ENCODE measurements at regions not wholly inside any gene's neighbourhood (a gene's known extent, or its start where the extent isn't known, plus 50 kb on each side); places are given as distances from the start of the nearest gene placed in this dataset.
"Not testable (repeated sequence)": the region's sequence is repeated elsewhere in the genome, so short reads cannot be mapped to it uniquely, and the experiment has no call there.

DNA sequence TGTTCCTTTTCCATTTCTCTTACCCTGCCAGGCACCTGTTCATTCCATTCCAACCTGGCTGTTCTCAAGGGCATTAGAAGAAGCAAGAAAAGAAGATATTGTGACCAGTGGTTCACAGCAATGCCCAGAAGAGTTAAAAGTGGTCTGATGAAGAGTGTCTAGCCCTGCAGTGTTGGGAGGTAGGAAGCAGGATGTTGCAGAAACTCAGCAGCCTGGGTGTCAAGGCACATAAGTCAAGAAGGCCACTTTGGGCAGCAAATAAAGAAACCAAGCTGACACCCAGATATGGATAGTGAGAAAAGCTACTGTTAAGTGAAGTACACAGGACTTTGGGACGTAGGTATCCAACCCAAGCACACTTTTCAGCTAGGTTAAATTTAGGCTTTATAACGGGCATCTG lies 199.9 kb upstream of the SATB1 start:
- no peak for DNase-seq (ENCODE audit: low read depth)

DNA sequence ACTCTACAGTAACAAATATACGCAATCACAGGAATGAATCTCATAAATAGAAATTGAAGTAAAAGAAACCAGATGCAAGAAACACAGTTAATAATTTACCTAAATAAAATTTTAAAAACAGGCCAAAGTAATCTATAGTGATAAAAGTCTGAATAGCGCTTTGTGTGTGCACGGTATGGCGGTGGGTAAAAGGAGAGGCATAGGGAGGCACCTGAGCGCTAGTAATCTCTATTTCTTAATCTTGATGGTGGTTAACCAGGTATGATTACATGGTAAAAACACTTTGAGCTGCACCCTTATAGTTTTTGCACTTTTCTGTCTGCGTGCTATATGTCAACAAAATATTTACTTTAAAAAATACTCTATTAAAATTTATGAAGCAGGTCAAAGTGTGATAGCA lies 198.1 kb upstream of the SATB1 start:
- no peak for DNase-seq (ENCODE audit: low read depth)

DNA sequence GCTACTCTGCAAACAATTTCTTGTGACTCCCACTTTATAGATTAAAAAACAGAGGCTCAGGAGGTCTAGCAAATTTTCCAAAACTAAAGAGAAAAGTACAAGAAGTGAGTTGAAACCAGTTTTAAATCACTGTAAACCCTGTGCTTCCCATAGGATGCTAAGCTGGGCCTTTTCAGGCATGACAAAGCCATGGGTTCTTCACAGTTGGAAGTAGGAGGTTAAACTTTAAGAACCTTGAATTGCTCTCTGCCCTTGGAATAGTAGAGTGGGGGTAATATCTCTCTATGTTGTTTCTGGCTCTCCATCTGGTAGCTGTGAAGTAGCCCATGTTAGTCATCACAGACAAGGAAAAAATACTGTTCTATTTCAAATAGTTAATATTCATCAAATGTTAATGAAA lies 193.6 kb upstream of the SATB1 start:
- DNase-seq (ENCODE audit: low read depth), result no peak

DNA sequence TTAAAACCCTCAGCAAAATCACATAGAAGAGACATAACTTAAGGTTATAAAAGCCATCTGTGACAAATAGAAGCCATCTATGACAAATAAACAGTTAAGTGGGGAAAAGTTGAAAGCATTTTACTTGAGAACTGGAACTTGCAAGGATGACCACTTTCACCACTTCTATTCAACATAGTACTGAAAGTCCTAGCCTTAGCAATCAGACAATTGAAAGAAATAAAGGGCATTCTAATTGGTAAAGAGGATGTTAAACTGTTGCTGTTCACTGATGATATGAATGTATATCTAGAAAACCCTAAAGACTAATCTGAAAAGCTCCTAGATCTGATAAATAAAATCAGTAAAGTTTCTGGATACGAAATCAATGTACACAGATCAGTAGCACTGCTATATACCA lies 186.9 kb upstream of the SATB1 start:
- DNase-seq (ENCODE audit: low read depth), result no peak

DNA sequence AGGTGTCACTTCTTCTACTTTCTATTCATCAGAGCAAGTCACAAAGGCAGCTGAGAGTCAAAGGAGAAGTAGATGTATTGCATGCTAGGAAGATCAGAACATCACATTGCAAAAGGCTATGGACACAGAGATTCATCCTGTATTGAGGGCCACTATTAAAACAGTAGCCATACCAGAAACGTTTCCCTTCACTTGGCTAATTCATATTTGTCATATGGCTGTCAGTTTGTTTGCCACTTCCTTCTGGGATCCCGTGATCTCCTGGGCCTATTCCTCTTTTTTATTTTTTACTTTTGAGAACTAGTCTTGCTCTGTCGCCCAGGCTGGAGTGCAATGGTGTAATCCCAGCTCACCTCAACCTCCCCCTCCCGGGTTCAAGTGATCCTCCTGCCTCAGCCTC lies 184.0 kb upstream of the SATB1 start:
- no peak for DNase-seq (ENCODE audit: low read depth)

DNA sequence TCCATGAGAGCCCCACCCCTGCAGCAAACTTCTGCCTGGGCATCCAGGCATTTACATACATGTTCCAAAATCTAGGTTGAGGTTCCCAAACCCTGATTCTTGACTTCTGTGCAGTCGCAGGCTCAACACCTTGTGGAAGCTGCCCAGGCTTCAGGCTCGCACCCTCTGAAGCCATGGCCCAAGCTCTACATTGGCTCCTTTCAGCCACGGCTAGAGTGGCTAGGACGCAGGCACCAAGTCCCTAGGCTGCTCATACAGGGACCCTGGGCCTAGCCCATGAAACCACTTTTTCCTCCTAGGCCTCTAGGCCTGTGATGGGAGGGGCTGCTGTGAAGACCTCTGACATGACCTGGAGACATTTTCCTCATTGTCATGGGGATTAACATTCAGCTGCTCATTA lies 172.8 kb upstream of the SATB1 start:
- no peak for DNase-seq (ENCODE audit: low read depth)

DNA sequence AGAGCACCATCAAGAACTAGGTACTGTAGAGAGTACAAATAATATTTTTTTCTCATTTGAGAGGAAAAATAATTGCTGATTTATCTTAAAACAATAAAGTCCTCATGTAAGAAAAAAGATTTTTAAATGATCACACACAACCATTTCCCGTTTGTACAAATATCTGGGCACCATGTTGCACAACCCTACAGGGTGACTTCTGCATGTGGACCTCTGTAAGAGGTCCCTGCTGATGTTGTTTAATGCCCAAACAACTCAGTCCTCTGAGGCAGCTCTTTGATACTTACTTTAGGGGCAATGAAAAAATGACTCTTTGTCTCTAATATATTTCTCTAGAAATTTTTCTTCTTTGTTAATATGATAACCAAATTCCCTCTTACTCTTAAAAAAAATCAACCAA lies 168.1 kb upstream of the SATB1 start:
- DNase-seq (ENCODE audit: low read depth), result no peak

DNA sequence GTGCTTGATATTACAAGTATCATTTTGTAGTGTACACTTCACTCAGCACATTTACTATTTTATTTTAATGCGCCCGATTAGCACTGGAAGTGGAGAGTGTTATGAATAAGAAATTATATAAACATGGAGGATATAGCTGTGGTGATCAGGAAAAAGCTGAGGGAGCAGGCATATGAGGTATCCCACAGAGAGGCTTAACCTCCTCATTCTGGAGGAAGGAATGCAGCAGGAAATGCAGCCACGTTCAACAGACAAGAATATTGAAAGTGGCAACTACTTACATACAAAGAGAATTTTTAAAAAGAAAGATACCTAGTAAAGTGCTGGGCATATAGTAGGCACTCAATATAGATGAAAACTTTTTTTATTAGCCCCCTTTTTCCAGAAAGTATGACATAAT lies 166.0 kb upstream of the SATB1 start:
- DNase-seq (ENCODE audit: low read depth), result no peak

DNA sequence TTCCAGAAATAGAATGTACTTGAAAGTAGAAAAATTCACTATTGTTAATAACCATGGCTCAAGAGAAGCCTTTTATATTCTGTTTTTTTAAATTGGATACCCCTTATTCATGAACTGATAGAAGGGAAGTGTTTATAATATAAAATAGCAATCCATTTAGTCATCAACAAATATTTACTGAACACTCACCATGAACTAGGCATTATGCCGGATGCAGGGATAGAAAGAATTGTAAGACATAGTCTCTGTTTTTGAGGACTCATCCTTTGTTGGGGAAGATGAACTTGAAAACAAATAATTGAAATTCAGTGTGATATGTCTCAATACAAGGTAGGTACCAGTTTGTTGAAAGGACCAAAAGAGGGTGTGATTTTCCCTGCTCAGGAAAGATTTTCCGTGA lies 160.9 kb upstream of the SATB1 start:
- no peak for DNase-seq (ENCODE audit: low read depth)

DNA sequence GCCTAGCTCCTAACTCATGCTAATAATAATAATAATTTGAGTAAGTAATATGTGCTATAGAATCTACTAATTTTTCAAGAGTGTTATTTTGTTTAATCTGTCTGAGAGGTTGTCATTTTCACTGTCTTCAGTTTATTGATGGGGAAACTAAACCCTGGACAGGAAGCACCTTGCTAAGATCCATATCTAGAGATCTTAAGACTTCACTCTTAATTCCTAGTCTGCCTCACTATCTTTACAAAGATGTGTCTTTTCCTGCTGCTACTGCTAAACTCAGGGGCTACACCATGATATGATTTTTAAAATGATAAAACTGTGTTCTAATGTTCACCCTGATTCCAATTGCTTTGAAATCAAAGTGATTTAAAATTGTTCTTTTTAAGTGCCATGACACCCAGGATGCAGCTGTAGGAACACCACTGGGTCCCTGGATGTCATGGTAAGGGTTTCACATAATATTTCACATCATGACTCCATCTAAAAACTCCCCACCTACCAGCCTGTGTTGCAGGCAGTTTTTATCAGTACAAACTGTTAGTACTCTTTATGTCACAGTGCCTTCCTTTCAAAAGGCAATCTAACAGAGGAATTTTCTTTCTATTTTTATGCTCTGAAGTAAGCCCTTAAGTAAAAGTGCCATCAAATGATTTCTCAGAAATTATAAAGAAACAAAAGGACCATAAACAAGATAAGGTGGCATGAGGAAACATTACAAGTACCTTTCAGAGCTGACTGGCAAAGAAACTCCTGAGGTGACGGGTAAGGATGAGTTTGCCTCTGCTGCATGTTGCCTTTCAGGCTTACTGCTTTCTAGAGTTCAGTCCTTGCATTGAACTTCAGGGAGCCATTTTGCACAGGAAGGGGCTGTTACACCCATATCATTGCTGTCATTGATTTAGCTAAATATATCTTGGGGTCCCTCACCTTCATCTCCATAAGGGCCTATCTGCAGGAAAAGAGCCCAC lies 160.1 kb upstream of the SATB1 start:
- no peak for DNase-seq (ENCODE audit: low read depth)

DNA sequence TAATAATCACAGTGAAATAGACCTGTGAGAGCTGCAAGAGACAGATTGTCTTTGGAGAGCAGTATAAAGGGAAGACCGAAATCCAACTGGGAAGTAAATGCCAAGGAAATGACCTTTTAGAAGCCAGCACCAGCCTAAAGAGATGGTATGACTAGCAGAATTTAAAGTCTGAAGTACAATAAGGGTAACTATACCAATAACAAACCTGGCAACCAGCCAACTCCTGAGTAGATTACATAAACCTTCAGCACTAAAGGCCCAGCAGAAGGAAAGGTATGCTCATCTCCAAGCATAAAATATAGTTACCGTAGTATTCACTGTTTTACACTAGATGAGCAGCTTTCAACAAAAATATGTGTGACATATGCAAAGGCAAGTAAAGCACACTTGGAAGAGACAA lies 155.1 kb upstream of the SATB1 start:
- no peak for DNase-seq (ENCODE audit: low read depth)

DNA sequence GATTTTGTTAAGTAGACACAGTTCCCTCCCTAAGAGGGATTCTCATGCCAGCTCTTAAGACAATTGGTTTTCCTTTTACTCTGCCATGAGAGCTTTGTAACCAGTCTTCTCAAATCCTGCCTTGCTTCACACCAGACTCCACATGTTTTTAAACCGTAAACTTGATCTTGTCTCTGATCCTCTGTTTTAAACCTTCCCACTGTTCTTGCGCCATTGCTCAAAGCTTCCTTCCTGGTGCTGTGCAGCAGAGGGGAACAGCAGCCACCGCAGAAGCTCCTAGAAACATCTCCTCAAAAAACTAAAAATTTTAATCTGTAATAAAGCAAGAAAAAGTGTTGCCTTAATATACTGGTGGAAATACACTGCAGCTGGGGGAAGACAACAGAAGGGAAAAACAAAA lies 154.5 kb upstream of the SATB1 start:
- DNase-seq (ENCODE audit: low read depth), result no peak

DNA sequence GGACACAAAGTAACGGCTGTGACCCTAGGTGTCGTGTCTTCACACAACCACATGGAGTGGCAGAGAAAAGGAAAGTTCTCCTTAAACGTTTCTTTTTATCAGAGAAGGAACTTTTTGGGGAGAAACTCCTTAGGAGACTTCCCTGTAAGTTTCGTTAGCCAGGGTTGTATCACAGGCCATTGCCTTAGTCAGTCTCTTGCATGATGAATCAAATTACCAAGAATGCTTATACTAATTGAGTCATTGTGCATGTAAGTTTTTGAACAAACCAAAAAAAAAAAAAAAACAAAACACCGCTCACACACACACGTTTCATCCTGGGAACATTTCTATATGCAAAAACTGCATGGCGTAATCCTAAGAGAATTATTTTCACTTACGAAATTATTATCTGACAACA lies 150.4 kb upstream of the SATB1 start:
- DNase-seq (ENCODE audit: low read depth), result no peak

DNA sequence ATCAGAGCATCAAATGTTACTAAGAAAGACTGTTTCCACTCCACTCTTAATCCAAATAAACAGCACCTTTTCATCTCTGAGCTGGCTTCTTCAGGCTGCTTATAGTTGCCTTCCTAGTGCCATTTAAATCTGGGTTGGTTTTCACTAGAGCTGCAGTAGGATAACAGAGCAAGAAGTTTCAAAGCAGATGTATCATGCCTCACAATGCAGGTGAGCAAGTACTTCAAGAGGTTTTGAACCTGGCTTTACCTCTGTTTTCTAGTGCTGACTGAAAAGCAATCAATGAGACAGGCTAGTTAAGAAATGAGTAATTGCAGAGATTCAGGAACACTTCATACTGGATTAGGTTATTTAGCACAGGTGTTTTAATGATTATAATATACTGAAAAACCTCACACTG lies 147.7 kb upstream of the SATB1 start:
- no peak for DNase-seq (ENCODE audit: low read depth)

DNA sequence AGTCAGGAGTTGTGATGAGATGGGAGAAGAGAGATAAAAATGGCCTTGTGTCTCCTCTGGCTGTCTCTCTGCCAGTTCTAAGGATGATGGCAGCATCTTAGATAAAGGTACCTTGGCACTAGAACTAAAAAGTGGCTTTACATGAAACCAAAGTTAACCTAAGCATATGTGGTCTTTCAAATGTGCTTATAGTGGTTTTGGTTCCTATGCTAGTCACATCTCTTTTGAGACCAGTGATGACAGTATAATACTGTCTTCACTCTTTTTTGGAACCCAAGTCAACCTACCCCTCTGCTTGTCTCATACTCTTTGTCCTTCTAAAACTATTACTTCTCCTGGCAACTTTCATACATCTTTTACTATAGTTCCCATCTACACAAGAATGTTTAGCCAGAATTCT lies 142.2 kb upstream of the SATB1 start:
- no peak for DNase-seq (ENCODE audit: low read depth)

DNA sequence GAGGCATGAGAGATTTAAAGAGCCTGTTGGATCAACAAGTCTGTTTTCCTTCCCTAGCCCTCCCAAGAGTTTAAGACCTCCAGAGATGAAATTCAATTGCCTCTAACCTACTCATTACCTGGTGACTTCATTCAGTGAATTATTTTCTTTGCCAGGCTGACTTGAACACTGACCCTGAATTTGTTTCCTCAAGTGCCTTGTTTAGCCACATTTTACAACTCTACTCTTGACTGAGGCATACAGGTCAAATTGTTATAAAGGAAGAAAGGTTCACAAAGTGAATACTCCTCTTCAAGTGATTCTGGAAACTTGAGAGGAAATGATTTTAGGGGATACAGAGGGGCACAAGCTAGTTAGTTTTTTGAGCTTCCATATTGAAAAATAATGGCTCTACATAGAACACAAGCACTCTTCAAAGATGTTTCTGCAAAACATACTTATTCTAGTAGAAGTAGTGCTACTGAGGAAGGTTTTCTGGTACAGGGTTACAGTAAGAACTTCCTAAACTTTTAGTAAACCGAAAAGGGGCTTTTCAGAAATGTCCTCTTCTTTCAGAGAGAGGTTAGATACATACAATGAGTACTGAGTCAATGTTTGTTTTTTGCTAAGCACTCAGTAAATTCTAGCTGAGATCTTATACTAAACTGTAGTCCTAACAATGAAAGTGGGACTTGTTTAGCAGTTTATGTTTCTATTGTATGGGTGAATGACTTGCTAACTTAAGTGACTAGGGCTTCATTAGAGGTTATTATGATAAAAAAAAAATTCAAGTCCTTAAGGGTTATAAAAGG lies 137.4 kb upstream of the SATB1 start:
- DNase-seq (ENCODE audit: low read depth), result no peak

DNA sequence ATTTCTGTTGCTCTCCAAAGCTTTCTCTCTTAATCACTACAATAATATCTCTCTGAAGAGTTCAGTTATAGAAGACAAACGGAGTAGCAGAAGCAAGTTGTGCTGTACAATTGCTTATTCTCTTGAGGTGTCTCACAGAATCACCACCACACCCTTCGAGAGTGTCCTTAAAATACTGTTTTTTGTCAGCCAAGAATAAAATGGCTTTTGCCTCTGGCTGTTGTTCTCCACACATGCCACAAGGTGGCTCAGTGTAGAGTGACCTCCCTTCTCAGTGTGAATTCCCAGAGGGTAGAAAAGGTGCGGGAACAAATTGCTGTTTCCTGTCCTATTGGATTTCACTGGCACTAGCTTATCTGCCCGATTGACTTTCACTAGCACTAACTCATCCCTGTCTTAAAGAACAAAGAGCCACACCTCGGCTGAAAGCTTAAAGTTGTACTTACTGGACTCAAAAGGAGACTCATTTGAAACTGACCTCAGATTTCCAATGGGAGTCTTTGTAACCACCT lies 134.2 kb upstream of the SATB1 start:
- DNase-seq (ENCODE audit: low read depth), result peak; percentile 3

DNA sequence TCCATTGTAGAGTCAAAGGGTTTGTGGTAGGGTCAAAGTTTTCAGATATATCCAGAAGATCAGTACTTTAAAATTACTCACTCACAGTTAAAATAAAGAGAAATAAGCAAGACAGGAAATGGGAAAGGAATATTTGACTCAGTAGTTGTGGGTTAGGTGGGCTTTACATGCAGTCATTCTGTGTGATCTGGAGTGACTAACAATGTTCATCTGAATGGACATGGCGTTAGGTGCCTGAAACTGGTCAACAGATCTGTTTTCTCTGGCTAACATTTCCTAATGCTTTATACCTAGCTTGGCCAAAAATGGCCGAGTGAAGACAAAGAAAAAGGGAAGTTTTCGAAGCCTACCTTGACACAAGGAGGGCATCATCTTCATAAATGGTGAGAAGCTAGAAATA lies 133.4 kb upstream of the SATB1 start:
- no peak for DNase-seq (ENCODE audit: low read depth)

DNA sequence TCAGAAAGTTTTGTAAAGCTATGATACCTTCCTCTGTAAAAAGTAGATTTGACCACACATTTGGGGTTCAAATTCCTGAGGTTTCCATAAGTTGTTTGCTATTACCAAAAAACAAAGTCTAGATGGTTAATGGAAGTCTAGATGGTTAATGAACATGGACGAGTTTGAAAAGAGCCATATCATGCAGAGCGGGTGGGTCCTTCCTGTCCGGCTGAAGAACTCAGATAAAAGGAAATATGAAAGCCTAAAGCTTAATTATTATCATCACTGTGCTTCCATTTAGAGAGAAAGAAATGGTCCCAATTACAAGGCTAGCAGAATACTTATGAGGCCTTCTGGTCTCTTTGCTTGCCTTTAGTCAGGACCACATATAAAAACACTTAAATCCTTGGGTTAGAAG lies 132.1 kb upstream of the SATB1 start:
- no peak for DNase-seq (ENCODE audit: low read depth)

DNA sequence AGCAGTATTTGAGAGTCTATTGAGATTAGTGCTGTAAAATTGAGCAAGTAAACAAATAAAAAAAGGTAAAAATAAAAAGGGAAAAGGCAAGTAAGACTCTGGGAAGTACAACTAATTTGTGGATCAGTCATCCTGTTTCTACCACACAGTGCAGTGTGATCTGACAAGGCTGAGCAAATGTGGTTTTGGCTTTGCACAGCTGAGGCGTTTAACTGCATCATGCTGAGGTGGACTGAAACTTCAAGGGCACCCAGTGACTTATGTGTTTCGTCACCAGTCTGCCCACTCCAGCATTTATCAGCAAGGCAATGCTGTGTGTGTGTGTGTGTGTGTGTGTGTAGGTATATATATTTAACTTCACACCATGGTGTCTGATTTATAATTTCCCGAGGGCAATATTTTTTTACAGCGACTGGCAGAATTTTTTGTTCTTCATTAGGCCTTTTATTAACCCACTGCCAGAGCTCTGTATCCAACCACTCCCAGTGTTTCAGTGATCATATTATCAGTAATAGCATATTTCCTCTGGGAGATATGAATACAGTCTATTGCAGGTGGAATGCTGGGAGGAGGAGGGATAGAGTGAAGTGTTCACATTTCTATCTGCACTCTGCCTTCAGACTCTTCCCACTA lies 131.5 kb upstream of the SATB1 start:
- peak; percentile 20 for DNase-seq (ENCODE audit: low read depth)

DNA sequence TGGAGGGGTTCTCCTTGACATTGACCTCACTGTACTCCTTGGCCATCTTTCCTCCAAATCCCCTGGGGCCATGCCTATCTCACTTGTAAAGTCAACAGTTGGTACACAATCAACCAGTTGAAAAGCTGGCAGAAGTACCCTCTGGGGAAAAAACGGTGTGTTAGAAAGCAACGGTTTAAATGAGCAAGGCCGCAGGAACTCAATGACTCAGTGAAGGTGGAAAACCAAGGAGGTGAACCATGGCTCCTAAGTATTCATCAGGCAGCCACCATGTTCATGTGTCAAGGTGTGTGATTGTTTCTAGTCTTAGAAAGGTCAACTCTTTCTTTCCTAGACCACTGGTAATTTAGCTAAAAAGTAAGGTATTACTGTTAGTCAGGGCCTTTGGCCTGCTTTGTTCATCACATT lies 130.9 kb upstream of the SATB1 start:
- DNase-seq (ENCODE audit: low read depth), result no peak

DNA sequence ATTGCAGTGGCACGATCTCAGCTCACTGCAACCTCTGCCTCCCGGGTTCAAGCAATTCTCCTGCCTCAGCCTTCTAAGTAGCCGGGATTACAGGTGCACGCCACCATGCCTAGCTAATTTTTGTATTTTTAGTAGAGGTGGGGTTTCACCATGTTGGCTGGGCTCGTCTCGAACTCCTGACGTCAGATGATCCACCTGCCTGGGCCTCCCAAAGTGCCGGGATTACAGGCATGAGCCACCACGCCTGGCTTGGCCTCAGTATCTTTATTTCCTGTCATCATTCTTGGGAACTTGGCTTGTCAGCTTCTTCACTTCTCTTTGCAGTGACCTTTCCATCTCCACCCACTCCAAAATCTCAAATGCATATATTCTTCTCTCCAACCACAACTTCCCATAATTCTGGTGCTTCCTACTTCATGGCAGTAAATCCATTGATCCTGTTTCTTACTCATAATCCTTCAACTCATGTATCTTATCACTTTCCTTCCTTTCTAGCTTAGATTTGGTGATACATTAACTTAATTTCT lies 127.5 kb upstream of the SATB1 start:
- DNase-seq (ENCODE audit: low read depth), result not testable (repeated sequence)

Data from T follicular helper cell (primary cell).